ENCODE measurements at regions not wholly inside any gene's neighbourhood (a gene's known extent, or its start where the extent isn't known, plus 50 kb on each side); places are given as distances from the start of the nearest gene placed in this dataset.

GRCh38 chr13:73532987-73533510 is 474.2 kb downstream of the KLF5 start:
- TF ChIP-seq, protein P1, sequence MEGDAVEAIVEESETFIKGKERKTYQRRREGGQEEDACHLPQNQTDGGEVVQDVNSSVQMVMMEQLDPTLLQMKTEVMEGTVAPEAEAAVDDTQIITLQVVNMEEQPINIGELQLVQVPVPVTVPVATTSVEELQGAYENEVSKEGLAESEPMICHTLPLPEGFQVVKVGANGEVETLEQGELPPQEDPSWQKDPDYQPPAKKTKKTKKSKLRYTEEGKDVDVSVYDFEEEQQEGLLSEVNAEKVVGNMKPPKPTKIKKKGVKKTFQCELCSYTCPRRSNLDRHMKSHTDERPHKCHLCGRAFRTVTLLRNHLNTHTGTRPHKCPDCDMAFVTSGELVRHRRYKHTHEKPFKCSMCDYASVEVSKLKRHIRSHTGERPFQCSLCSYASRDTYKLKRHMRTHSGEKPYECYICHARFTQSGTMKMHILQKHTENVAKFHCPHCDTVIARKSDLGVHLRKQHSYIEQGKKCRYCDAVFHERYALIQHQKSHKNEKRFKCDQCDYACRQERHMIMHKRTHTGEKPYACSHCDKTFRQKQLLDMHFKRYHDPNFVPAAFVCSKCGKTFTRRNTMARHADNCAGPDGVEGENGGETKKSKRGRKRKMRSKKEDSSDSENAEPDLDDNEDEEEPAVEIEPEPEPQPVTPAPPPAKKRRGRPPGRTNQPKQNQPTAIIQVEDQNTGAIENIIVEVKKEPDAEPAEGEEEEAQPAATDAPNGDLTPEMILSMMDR (IDR thresholded peaks at IDR 0.05), result no peak
- TF ChIP-seq EP300 (IDR thresholded peaks at IDR 0.05), result no peak

Measured in ovary (tissue), 3 donors.